ENCODE measurements at regions not wholly inside any gene's neighbourhood (a gene's known extent, or its start where the extent isn't known, plus 50 kb on each side); places are given as distances from the start of the nearest gene placed in this dataset.

DNA sequence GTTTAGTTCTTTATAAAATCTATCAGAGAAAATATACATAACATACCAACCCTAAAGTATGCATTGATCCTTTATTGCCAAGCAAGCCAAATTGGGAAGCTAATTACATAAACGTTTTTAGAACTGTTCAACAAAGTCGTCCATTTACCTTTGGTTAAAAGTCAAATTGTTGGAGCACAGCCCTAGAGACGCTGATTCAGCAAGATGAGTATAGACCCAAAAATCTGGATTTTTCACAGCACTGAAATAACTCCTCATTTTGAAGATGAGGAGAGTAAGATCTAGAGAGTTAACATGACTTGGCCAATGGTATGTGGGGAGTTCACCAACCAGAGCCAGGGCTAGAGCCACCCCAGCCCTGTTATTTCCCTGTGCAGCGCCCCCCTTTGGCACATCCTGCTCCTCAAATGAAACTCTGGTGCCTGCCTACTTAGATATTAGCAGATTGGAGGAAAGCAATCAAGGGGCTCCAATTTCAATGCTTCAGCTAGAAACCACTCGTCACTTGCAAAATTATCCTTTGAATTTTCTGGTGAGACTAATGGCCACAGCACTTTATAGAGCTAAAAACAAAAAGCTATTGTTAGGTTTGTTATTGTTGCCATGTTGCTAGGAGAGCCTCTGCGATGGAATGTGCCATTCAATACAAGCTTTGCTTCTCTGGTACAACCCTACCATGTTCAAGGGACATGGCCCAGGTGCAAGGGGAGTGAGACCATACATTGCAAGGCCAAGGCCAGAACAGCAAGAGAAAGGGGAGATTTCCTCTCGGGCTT lies 132.6 kb upstream of the ZEB1 start:
- H3K4me3 ChIP-seq, result no peak overlapping the region
- no peak overlapping the region for H3K27ac ChIP-seq
- no peak for DNase-seq (ENCODE audit: low spot score in 2 of 2)
- no peaks in the 10 kb centered on the region for H3K36me3 ChIP-seq
- TF ChIP-seq CTCF (IDR thresholded peaks at IDR 0.05) (no peak), POLR2A (IDR thresholded peaks at IDR 0.05) (no peak), POLR2AphosphoS5 (IDR thresholded peaks at IDR 0.05) (no peak)
- no peaks in the 10 kb centered on the region for H3K4me1 ChIP-seq
- no peaks in the 10 kb centered on the region for H3K27me3 ChIP-seq
- no peaks in the 10 kb centered on the region for H3K9me3 ChIP-seq
- intact Hi-C loops (cut with DNase I; ENCODE audit: low total_unique reads), result no loop called here

GRCh38 chr10:31187182-31187581 lies 131.8 kb upstream of the ZEB1 start:
- DNase-seq (ENCODE audit: low spot score in 2 of 2), result no peak
- TF ChIP-seq POLR2AphosphoS5 (IDR thresholded peaks at IDR 0.05) (no peak), CTCF (IDR thresholded peaks at IDR 0.05) (no peak), POLR2A (IDR thresholded peaks at IDR 0.05) (no peak)

GRCh38 chr10:31187607-31188210 lies 131.3 kb upstream of the ZEB1 start:
- H3K4me1 ChIP-seq, result no peaks in the 10 kb centered on the region
- TF ChIP-seq POLR2A (IDR thresholded peaks at IDR 0.05) (no peak), CTCF (IDR thresholded peaks at IDR 0.05) (no peak), POLR2AphosphoS5 (IDR thresholded peaks at IDR 0.05) (no peak)
- H3K4me3 ChIP-seq, result no peak overlapping the region
- H3K36me3 ChIP-seq, result no peaks in the 10 kb centered on the region
- no peaks in the 10 kb centered on the region for H3K27me3 ChIP-seq
- H3K27ac ChIP-seq, result no peak overlapping the region
- no peak for DNase-seq (ENCODE audit: low spot score in 2 of 2)
- intact Hi-C loops (cut with DNase I; ENCODE audit: low total_unique reads), result no loop called here
- H3K9me3 ChIP-seq, result no peaks in the 10 kb centered on the region

More at GRCh38 chr10:31187182-31187581, 131.8 kb upstream of the ZEB1 start:
- intact Hi-C loops (cut with DNase I; ENCODE audit: low total_unique reads), result no loop called here
- H3K4me3 ChIP-seq, result no peak overlapping the region
- no peaks in the 10 kb centered on the region for H3K9me3 ChIP-seq
- H3K36me3 ChIP-seq, result no peaks in the 10 kb centered on the region
- no peaks in the 10 kb centered on the region for H3K27me3 ChIP-seq
- no peaks in the 10 kb centered on the region for H3K4me1 ChIP-seq
- no peak overlapping the region for H3K27ac ChIP-seq

DNA sequence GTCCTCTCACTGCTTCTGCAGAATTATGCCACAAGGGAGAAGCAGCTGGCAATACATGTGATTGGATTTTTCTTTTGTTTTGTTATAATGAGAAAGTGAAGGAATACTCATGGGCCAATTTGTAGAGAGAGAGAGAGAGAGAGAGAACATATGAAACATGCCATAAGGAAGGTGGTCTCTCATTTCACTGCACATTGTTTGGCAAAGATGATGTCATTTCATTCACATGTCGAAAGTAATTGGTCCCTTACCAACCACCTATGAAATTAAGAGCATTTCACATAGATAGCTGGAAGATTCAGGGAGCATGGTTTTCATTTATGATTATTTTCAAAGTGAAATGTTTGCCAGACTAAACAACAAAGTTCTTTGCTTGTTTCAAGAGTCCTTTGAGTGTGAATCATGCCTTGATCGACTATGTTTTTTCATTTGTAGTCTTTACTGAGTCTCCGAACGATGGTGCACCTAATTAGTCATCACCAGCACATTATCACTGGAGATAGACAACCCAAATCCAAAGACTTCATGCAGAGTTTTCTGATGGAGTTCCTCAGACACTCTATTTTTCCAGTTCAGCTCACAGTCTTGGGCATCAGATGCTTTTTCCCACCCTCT lies 130.1 kb upstream of the ZEB1 start:
- DNase-seq (ENCODE audit: low spot score in 2 of 2), result no peak
- TF ChIP-seq POLR2AphosphoS5 (IDR thresholded peaks at IDR 0.05) (no peak), CTCF (IDR thresholded peaks at IDR 0.05) (no peak), POLR2A (IDR thresholded peaks at IDR 0.05) (no peak)
- no peak overlapping the region for H3K4me3 ChIP-seq
- intact Hi-C loops (cut with DNase I; ENCODE audit: low total_unique reads), result no loop called here
- H3K27me3 ChIP-seq, result no peaks in the 10 kb centered on the region
- no peaks in the 10 kb centered on the region for H3K4me1 ChIP-seq
- no peaks in the 10 kb centered on the region for H3K36me3 ChIP-seq
- no peak overlapping the region for H3K27ac ChIP-seq
- H3K9me3 ChIP-seq, result no peaks in the 10 kb centered on the region

DNA sequence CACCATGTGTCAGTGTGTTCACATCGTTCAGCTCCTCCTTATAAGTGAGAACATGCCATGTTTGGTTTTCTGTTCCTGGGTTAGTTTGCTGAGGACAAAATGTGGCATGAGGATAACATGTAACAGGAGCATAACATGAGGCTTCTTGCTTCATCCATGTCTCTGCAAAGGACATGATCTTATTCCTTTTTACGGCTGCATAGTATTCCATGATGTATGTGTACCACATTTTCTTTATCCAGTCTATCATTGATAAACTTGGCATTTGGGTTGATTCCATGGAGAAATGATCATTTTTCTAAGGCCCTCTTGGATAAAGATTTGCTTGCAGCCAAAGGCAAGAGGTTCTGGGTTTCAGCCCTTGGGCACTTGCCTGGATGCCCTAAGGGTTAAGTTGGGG lies 128.5 kb upstream of the ZEB1 start:
- intact Hi-C loops (cut with DNase I; ENCODE audit: low total_unique reads), result no loop called here
- H3K27ac ChIP-seq, result no peak overlapping the region

More for the DNA sequence above, 128.5 kb upstream of the ZEB1 start:
- Histone ChIP-seq H3K4me1 (no peaks in the 10 kb centered on the region), H3K36me3 (no peaks in the 10 kb centered on the region), H3K4me3 (no peak overlapping the region), H3K9me3 (no peaks in the 10 kb centered on the region), H3K27me3 (no peaks in the 10 kb centered on the region)
- no peak for DNase-seq (ENCODE audit: low spot score in 2 of 2)
- TF ChIP-seq POLR2A (IDR thresholded peaks at IDR 0.05) (no peak), POLR2AphosphoS5 (IDR thresholded peaks at IDR 0.05) (no peak), CTCF (IDR thresholded peaks at IDR 0.05) (no peak)
